ENCODE measurements at regions not wholly inside any gene's neighbourhood (a gene's known extent, or its start where the extent isn't known, plus 50 kb on each side); places are given as distances from the start of the nearest gene placed in this dataset.

DNA sequence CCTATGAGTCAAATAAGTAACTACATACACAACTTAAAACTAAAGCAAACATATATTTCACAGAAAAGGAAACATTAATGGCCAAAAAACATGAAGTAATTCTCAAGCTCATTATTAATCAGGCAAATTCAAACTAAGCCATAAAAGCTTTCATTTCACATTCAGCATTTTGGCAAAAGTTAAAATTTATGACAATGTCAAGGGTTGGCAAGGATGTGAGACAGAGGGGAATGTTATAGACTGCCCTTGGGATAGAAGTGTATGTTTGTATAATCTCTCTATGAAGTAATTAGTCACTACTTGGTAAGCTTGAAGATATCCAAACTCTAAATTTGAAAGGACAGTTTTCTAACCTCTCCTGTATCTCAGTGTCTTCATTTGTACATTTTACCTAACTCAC is 539.4 kb downstream of the RIT2 start:
- no peak for DNase-seq
- intact Hi-C loops (cut with DNase I), result no loop called here
- no peaks in the 10 kb centered on the region for H3K36me3 ChIP-seq
- H3K4me3 ChIP-seq, result no peak overlapping the region
- H3K9me3 ChIP-seq, result no peaks in the 10 kb centered on the region
- TF ChIP-seq, protein P1, sequence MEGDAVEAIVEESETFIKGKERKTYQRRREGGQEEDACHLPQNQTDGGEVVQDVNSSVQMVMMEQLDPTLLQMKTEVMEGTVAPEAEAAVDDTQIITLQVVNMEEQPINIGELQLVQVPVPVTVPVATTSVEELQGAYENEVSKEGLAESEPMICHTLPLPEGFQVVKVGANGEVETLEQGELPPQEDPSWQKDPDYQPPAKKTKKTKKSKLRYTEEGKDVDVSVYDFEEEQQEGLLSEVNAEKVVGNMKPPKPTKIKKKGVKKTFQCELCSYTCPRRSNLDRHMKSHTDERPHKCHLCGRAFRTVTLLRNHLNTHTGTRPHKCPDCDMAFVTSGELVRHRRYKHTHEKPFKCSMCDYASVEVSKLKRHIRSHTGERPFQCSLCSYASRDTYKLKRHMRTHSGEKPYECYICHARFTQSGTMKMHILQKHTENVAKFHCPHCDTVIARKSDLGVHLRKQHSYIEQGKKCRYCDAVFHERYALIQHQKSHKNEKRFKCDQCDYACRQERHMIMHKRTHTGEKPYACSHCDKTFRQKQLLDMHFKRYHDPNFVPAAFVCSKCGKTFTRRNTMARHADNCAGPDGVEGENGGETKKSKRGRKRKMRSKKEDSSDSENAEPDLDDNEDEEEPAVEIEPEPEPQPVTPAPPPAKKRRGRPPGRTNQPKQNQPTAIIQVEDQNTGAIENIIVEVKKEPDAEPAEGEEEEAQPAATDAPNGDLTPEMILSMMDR (IDR thresholded peaks at IDR 0.05), result no peak
- no peak for TF ChIP-seq POLR2AphosphoS5 (IDR thresholded peaks at IDR 0.05)
- no peak for TF ChIP-seq EP300 (IDR thresholded peaks at IDR 0.05)
- TF ChIP-seq POLR2A (IDR thresholded peaks at IDR 0.05), result no peak
- no peak overlapping the region for H3K27ac ChIP-seq
- H3K4me1 ChIP-seq, result no peaks in the 10 kb centered on the region
- no peaks in the 10 kb centered on the region for H3K27me3 ChIP-seq

DNA sequence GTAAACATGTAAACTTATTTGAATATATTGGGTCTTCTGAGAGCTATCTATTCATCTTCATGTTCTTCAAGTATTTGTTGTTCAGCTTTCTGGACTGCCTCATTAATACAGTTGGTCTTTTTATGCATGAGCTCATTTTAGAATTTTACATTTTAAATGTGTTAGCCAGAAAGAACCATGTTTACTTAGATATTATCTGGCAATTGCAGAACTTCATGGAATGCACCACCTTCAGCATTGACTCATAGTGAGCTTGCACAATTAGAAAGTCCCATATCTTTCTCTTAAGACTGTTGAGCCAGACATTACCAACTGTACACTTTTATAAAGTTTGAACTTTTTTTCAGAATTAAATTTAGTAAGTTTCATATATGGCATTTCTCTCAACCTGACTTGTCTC is 536.7 kb downstream of the RIT2 start:
- no peaks in the 10 kb centered on the region for H3K27me3 ChIP-seq
- intact Hi-C loops (cut with DNase I), result no loop called here
- no peaks in the 10 kb centered on the region for H3K9me3 ChIP-seq
- H3K27ac ChIP-seq, result no peak overlapping the region
- no peaks in the 10 kb centered on the region for H3K4me1 ChIP-seq
- no peaks in the 10 kb centered on the region for H3K36me3 ChIP-seq
- TF ChIP-seq, protein P1 (IDR thresholded peaks at IDR 0.05), result no peak
- TF ChIP-seq POLR2AphosphoS5 (IDR thresholded peaks at IDR 0.05) (no peak), POLR2A (IDR thresholded peaks at IDR 0.05) (no peak), EP300 (IDR thresholded peaks at IDR 0.05) (no peak)
- no peak overlapping the region for H3K4me3 ChIP-seq
- DNase-seq, result no peak

DNA sequence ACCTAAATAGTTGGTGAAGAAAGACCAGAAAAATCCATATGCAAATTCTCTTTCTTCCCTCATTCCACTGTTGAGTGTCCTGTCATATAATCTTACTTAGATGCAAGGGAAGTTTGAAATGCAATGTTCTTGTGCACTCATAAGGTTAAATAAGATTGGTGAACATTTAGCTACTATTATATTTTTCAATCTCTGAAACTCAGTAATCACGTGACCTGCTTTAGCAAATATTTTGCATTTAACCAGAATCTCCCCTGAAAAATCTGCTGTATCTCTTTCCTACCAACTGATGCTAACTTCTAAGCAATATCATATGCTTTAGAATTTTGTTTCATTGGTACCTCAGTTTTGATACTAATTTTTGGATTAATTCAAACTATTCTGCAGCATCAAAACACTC is 533.2 kb downstream of the RIT2 start:
- Histone ChIP-seq H3K4me3 (no peak overlapping the region), H3K27me3 (no peaks in the 10 kb centered on the region), H3K27ac (no peak overlapping the region), H3K4me1 (no peaks in the 10 kb centered on the region), H3K36me3 (no peaks in the 10 kb centered on the region), H3K9me3 (no peaks in the 10 kb centered on the region)
- intact Hi-C loops (cut with DNase I), result no loop called here
- no peak for TF ChIP-seq POLR2AphosphoS5 (IDR thresholded peaks at IDR 0.05)
- no peak for TF ChIP-seq POLR2A (IDR thresholded peaks at IDR 0.05)
- TF ChIP-seq, protein P1 (IDR thresholded peaks at IDR 0.05), result no peak
- TF ChIP-seq EP300 (IDR thresholded peaks at IDR 0.05), result no peak
- WGBS, 2 donors, result 77 to 81% methylated on average over 1 of the region's 1 CpG
- DNase-seq, result no peak

DNA sequence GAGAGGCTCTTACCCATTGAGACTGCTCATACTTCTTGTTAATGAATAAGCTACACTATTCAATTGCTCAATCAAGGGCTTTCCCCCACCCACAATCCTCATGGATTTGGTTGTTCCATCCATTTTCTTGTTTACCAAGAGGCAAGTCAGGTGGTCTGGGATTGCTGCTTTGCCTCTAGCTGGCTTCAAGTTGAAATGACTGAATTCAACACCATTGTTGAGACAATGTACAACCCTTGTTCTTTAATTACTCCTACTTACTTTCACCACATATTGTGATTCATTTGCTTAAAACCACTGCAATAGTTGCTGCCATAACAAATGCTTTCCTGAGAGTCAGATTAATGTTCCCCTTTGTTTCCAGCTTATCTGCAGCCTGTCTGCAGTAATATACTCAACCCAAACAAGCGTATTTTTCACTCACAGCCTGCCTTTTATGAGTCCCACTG is 532.2 kb downstream of the RIT2 start:
- DNase-seq, result no peak
- Histone ChIP-seq H3K27ac (no peak overlapping the region), H3K4me1 (no peaks in the 10 kb centered on the region), H3K27me3 (no peaks in the 10 kb centered on the region), H3K9me3 (no peaks in the 10 kb centered on the region), H3K4me3 (no peak overlapping the region), H3K36me3 (no peaks in the 10 kb centered on the region)
- 37 to 44% methylated on average over 1 of the region's 1 CpG for WGBS, 2 donors
- TF ChIP-seq, protein P1 (IDR thresholded peaks at IDR 0.05), result no peak
- intact Hi-C loops (cut with DNase I), result no loop called here

DNA sequence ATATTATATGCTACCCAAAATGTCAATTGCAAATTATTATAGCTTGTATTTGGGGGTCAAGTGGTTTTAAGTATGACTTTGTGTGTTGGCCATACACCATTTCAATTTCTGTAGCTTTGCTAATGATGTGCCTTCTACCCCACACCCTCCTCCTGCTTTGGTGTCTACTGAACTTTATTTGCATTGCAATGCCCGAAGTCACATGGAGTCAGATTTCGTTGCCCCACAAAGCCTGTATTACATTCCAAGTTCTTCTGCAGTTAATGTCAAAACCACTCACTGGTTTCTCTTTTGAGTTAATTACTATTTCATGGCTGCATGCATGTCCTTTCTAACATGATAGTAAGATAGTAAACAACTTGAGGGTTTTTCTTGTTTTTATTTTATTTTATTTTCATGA is 528.9 kb downstream of the RIT2 start:
- no peaks in the 10 kb centered on the region for H3K4me1 ChIP-seq
- no peak for TF ChIP-seq POLR2AphosphoS5 (IDR thresholded peaks at IDR 0.05)
- TF ChIP-seq POLR2A (IDR thresholded peaks at IDR 0.05), result no peak
- TF ChIP-seq, protein P1 (IDR thresholded peaks at IDR 0.05), result no peak
- no peak for TF ChIP-seq EP300 (IDR thresholded peaks at IDR 0.05)
- WGBS, 2 donors, result 30 to 51% methylated on average over 2 of the region's 2 CpGs
- intact Hi-C loops (cut with DNase I), result no loop called here
- H3K36me3 ChIP-seq, result no peaks in the 10 kb centered on the region
- H3K9me3 ChIP-seq, result no peaks in the 10 kb centered on the region
- no peak overlapping the region for H3K27ac ChIP-seq
- H3K27me3 ChIP-seq, result no peaks in the 10 kb centered on the region
- H3K4me3 ChIP-seq, result no peak overlapping the region
- DNase-seq, result no peak
